Spleen (tissue), 7 donors: ENCODE measurements at regions not wholly inside any gene's neighbourhood (a gene's known extent, or its start where the extent isn't known, plus 50 kb on each side); places are given as distances from the start of the nearest gene placed in this dataset.

Experiments
- POLR2A ChIP-seq, 3 donors: fragments of 450-650 bp; IDR thresholded peaks; one replicate each; pipeline ENCODE4 v1.5.1; 2017; ENCODE audit warnings: antibody characterized with exemption in 3 of 3, mild to moderate bottlenecking in 1 of 3
- TF ChIP-seq, protein P1 (sequence below), 11 experiments: fragments of 200-600 bp in 7 of 11; fragments of 450-650 bp in 4 of 11; sonication (generic) in 4 of 11; IDR thresholded peaks in 8 of 11; conservative IDR thresholded peaks in 3 of 11; 1 replicate in 7 of 11; 2 replicates in 4 of 11; pipeline versions ENCODE4 v1.4.0 to v1.8.0; 2016 to 2021; ENCODE audit warnings: antibody characterized with exemption in 11 of 11, inconsistent platforms in 4 of 11, mild to moderate bottlenecking in 1 of 11
- donor health status: DM: no; HTN: no; CAD: no; lungs with moderate emphysema.
- donor health status: DM: no; HTN: no; CAD: no.
- donor health status: DM: no; HTN: no; CAD: no.

DNA sequence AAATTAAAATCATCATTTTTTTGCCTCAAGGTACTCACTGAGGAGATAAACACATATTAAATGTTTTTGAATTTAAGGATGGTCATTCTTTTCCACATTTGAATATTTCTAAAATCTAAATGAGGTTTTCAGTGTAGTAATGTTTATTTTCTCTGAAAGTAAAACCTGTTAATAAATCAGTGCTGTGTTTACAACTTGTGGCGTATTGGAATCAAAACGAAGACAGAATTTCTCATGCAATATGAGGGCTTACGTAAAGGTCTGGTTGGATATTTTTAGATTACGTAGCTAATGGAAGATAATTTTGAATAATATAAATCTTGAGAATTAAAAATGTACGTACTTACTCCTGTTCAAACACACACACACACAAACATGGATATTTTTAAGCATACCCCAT, 106.8 kb upstream of the LUZP2 start:
- TF ChIP-seq, protein P1, sequence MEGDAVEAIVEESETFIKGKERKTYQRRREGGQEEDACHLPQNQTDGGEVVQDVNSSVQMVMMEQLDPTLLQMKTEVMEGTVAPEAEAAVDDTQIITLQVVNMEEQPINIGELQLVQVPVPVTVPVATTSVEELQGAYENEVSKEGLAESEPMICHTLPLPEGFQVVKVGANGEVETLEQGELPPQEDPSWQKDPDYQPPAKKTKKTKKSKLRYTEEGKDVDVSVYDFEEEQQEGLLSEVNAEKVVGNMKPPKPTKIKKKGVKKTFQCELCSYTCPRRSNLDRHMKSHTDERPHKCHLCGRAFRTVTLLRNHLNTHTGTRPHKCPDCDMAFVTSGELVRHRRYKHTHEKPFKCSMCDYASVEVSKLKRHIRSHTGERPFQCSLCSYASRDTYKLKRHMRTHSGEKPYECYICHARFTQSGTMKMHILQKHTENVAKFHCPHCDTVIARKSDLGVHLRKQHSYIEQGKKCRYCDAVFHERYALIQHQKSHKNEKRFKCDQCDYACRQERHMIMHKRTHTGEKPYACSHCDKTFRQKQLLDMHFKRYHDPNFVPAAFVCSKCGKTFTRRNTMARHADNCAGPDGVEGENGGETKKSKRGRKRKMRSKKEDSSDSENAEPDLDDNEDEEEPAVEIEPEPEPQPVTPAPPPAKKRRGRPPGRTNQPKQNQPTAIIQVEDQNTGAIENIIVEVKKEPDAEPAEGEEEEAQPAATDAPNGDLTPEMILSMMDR (IDR thresholded peaks at IDR 0.05 in 8 of 11, conservative IDR thresholded peaks at IDR 0.05 in 3 of 11) = no peak
- TF ChIP-seq POLR2A (IDR thresholded peaks at IDR 0.05) = no peak
